MM.1S (cell line): ENCODE measurements at regions not wholly inside any gene's neighbourhood (a gene's known extent, or its start where the extent isn't known, plus 50 kb on each side); places are given as distances from the start of the nearest gene placed in this dataset.

Experiments used
- DNase-seq: peaks from one replicate; pipeline ENCODE4 v3.0.0-alpha.2; 2015
- H2AFZ ChIP-seq: fragments of 300-600 bp; sonication (generic); 2 replicates; pipeline ENCODE4 v1.6.0; 2016; ENCODE audit warnings: antibody characterized with exemption, low read length
- H3F3A ChIP-seq: fragments of 300-600 bp; sonication (generic); 2 replicates; pipeline ENCODE4 v1.6.1; 2016; ENCODE audit warnings: mild to moderate bottlenecking, antibody characterized with exemption, low read length, moderate library complexity, mixed read lengths; ENCODE audit not compliant: insufficient read depth
- H3K27ac ChIP-seq: fragments of 300-600 bp; sonication (generic); 2 replicates; pipeline ENCODE4 v1.5.1; 2016; ENCODE audit warnings: mild to moderate bottlenecking, low read length
- H3K27me3 ChIP-seq: fragments of 300-600 bp; sonication (generic); replicated peaks from 2 replicates; pipeline ENCODE4 v1.6.0; 2016; ENCODE audit warnings: low read length; ENCODE audit not compliant: insufficient read depth
- H3K36me3 ChIP-seq: fragments of 300-600 bp; sonication (generic); replicated peaks from 2 replicates; pipeline ENCODE4 v1.6.1; 2016; ENCODE audit warnings: mild to moderate bottlenecking, low read length, mixed read lengths; ENCODE audit not compliant: insufficient read depth
- H3K4me1 ChIP-seq: fragments of 300-600 bp; sonication (generic); 2 replicates; pipeline ENCODE4 v1.6.1; 2016; ENCODE audit warnings: low read length, mixed read lengths
- H3K4me2 ChIP-seq: fragments of 300-600 bp; sonication (generic); 2 replicates; pipeline ENCODE4 v1.6.0; 2016; ENCODE audit warnings: low read depth, low read length
- H3K4me3 ChIP-seq: fragments of 300-600 bp; sonication (generic); 2 replicates; pipeline ENCODE4 v1.5.1; 2016; ENCODE audit warnings: low read length, mixed read lengths
- H3K79me2 ChIP-seq: fragments of 300-600 bp; sonication (generic); 2 replicates; pipeline ENCODE4 v1.6.1; 2016; ENCODE audit warnings: mixed run types, low read length, mixed read lengths
- H3K9ac ChIP-seq: fragments of 300-600 bp; sonication (generic); 2 replicates; pipeline ENCODE4 v1.6.1; 2016; ENCODE audit warnings: low read length, mixed read lengths
- H3K9me2 ChIP-seq: fragments of 300-600 bp; sonication (generic); replicated peaks from 2 replicates; pipeline ENCODE4 v1.6.1; 2016; ENCODE audit warnings: mild to moderate bottlenecking, low read length, mixed read lengths; ENCODE audit not compliant: insufficient read depth
- H3K9me3 ChIP-seq: fragments of 300-600 bp; sonication (generic); replicated peaks from 2 replicates; pipeline ENCODE4 v1.6.1; 2016; ENCODE audit warnings: mild to moderate bottlenecking, low read length, mixed read lengths; ENCODE audit not compliant: insufficient read depth
- H4K20me1 ChIP-seq: fragments of 300-600 bp; sonication (generic); 2 replicates; pipeline ENCODE4 v1.6.1; 2016; ENCODE audit warnings: mild to moderate bottlenecking, low read length, moderate library complexity, mixed read lengths; ENCODE audit not compliant: insufficient read depth
- CTCF ChIP-seq: fragments of 300-600 bp; sonication (generic); IDR thresholded peaks from 2 replicates; pipeline ENCODE4 v1.5.1; 2016; ENCODE audit warnings: antibody characterized with exemption, low read length, mixed read lengths
- EZH2 ChIP-seq: fragments of 300-600 bp; sonication (generic); optimal IDR thresholded peaks from 2 replicates; pipeline ENCODE3; 2017; ENCODE audit warnings: low read depth, mild to moderate bottlenecking, antibody characterized with exemption, low read length, mixed read lengths
- EZH2phosphoT487 ChIP-seq: fragments of 300-600 bp; sonication (generic); IDR thresholded peaks from 2 replicates; pipeline ENCODE4 v1.6.1; 2018; ENCODE audit warnings: antibody characterized with exemption, low read length

GRCh38 chr22:25372000-25372595, 152.7 kb downstream of the CRYBB2 start:
- Histone ChIP-seq H2AFZ (no peak overlapping the region), H3K4me1 (no peaks in the 10 kb centered on the region), H3F3A (no peaks in the 10 kb centered on the region), H3K9me3 (no peaks in the 10 kb centered on the region), H3K9ac (no peak overlapping the region), H3K4me3 (no peak overlapping the region), H3K79me2 (no peaks in the 10 kb centered on the region), H3K4me2 (no peak overlapping the region), H3K9me2 (no peaks in the 10 kb centered on the region), H3K36me3 (no peaks in the 10 kb centered on the region), H3K27ac (no peak overlapping the region), H3K27me3 (peaks cover 15% of the 10 kb centered on the region; the same call in 1 of the 2 replicates), H4K20me1 (no peaks in the 10 kb centered on the region)
- TF ChIP-seq EZH2 (no peak), CTCF (no peak), EZH2phosphoT487 (no peak)
- DNase-seq: no peak

DNA sequence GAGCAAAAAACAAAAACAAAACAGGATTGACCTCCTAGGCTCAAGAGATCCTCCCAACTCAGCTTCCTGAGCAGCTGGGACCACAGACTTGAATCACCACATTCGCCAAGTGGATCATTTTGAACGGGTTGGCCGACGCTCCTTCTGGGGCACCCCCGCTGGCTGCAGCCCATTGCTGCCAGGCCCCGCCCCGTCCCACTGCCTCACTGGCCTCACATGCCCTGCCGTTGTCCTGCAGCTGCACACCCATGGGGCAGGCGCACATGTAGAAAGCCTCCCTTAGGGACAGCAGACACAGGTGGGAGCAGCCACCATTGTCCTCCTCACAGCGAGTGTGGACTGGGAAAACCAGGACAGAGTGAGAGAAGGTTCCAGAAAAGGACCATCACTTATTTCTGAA, 154.5 kb downstream of the CRYBB2 start:
- H4K20me1 ChIP-seq: no peaks in the 10 kb centered on the region
- no peak for DNase-seq
- H3K9me3 ChIP-seq: no peaks in the 10 kb centered on the region
- H3K27ac ChIP-seq: no peak overlapping the region
- peaks cover 20% of the 10 kb centered on the region for H3K27me3 ChIP-seq
- H3K4me1 ChIP-seq: no peaks in the 10 kb centered on the region
- H2AFZ ChIP-seq: no peak overlapping the region
- TF ChIP-seq EZH2phosphoT487 (no peak), EZH2 (no peak), CTCF (no peak)
- H3F3A ChIP-seq: no peaks in the 10 kb centered on the region
- no peak overlapping the region for H3K4me3 ChIP-seq
- H3K9ac ChIP-seq: no peak overlapping the region
- H3K36me3 ChIP-seq: no peaks in the 10 kb centered on the region
- H3K4me2 ChIP-seq: no peak overlapping the region
- H3K9me2 ChIP-seq: no peaks in the 10 kb centered on the region
- H3K79me2 ChIP-seq: no peaks in the 10 kb centered on the region

GRCh38 chr22:25374869-25375268, 155.4 kb downstream of the CRYBB2 start:
- no peaks in the 10 kb centered on the region for H3K79me2 ChIP-seq
- no peak overlapping the region for H3K4me2 ChIP-seq
- no peak overlapping the region for H2AFZ ChIP-seq
- no peak for TF ChIP-seq CTCF
- TF ChIP-seq EZH2phosphoT487: no peak
- no peak for TF ChIP-seq EZH2
- H3K9me2 ChIP-seq: no peaks in the 10 kb centered on the region
- H3K9ac ChIP-seq: no peak overlapping the region
- H4K20me1 ChIP-seq: no peaks in the 10 kb centered on the region
- no peaks in the 10 kb centered on the region for H3K9me3 ChIP-seq
- peaks cover 22% of the 10 kb centered on the region for H3K27me3 ChIP-seq
- no peaks in the 10 kb centered on the region for H3K4me1 ChIP-seq
- H3K4me3 ChIP-seq: no peak overlapping the region
- no peak for DNase-seq
- no peaks in the 10 kb centered on the region for H3K36me3 ChIP-seq
- no peaks in the 10 kb centered on the region for H3F3A ChIP-seq
- H3K27ac ChIP-seq: no peak overlapping the region
